Astrocyte (in vitro differentiated cells and primary cell): ENCODE measurements at regions not wholly inside any gene's neighbourhood (a gene's known extent, or its start where the extent isn't known, plus 50 kb on each side); places are given as distances from the start of the nearest gene placed in this dataset.

ENCODE experiments used
- DNase-seq: peaks from one replicate; pipeline ENCODE4 v3.0.0-alpha.2; 2010; ENCODE audit warnings: low read depth
- FAIRE-seq: peaks from 2 replicates; lab custom pipeline; 2011; peaks lifted over from hg19 to GRCh38; lab: Jason Lieb, UNC
- H2AFZ ChIP-seq: 2 replicates; pipeline ENCODE4 v1.6.0; 2012; ENCODE audit warnings: low read depth, low read length, inconsistent platforms
- H3K27ac ChIP-seq: 2 replicates; pipeline ENCODE4 v1.5.1; 2011; ENCODE audit warnings: low read depth, low read length, inconsistent platforms
- H3K27me3 ChIP-seq: 2 replicates; pipeline ENCODE4 v1.6.0; 2011; ENCODE audit warnings: low read length, inconsistent platforms; ENCODE audit not compliant: insufficient read depth
- H3K36me3 ChIP-seq: 2 replicates; pipeline ENCODE4 v1.5.1; 2011; ENCODE audit warnings: low read length, inconsistent platforms; ENCODE audit not compliant: insufficient read depth
- H3K4me1 ChIP-seq: 2 replicates; pipeline ENCODE4 v1.5.1; 2011; ENCODE audit warnings: low read length, inconsistent platforms; ENCODE audit not compliant: insufficient read depth
- H3K4me2 ChIP-seq: 2 replicates; pipeline ENCODE4 v1.6.0; 2012; ENCODE audit warnings: low read length, inconsistent platforms
- H3K4me3 ChIP-seq: 2 replicates; pipeline ENCODE4 v1.5.1; 2011; ENCODE audit warnings: low read depth, mild to moderate bottlenecking, low read length, inconsistent platforms; ENCODE audit not compliant: insufficient read depth
- H3K79me2 ChIP-seq: 2 replicates; pipeline ENCODE4 v1.6.0; 2012; ENCODE audit warnings: mild to moderate bottlenecking, low read length, inconsistent platforms; ENCODE audit not compliant: insufficient read depth
- H3K9ac ChIP-seq: 2 replicates; pipeline ENCODE4 v1.6.0; 2012; ENCODE audit warnings: mild to moderate bottlenecking, low read length, inconsistent platforms
- H3K9me3 ChIP-seq: 2 replicates; pipeline ENCODE4 v1.5.1; 2012; ENCODE audit warnings: low read depth, mild to moderate bottlenecking, low read length, inconsistent platforms; ENCODE audit not compliant: insufficient read depth
- H4K20me1 ChIP-seq: 2 replicates; pipeline ENCODE4 v1.6.0; 2012; ENCODE audit warnings: low read length, inconsistent platforms; ENCODE audit not compliant: insufficient read depth
- H3K27ac Mint-ChIP-seq: one replicate; pipeline ENCODE4 v1.8.0; 2021; ENCODE audit warnings: mild to moderate bottlenecking, mixed read lengths; ENCODE audit not compliant: unreplicated experiment
- H3K27me3 Mint-ChIP-seq: one replicate; pipeline ENCODE4 v1.8.0; 2021; ENCODE audit warnings: low read depth, mixed read lengths; ENCODE audit not compliant: unreplicated experiment
- H3K36me3 Mint-ChIP-seq: one replicate; pipeline ENCODE4 v1.8.0; 2021; ENCODE audit warnings: low read depth, mixed read lengths; ENCODE audit not compliant: unreplicated experiment
- H3K4me1 Mint-ChIP-seq: one replicate; pipeline ENCODE4 v1.8.0; 2021; ENCODE audit warnings: low read depth, mixed read lengths; ENCODE audit not compliant: unreplicated experiment
- H3K4me3 Mint-ChIP-seq: one replicate; pipeline ENCODE4 v1.8.0; 2021; ENCODE audit warnings: mild to moderate bottlenecking, moderate library complexity, mixed read lengths; ENCODE audit not compliant: unreplicated experiment
- H3K9me3 Mint-ChIP-seq: one replicate; pipeline ENCODE4 v1.8.0; 2021; ENCODE audit warnings: mild to moderate bottlenecking, mixed read lengths; ENCODE audit not compliant: unreplicated experiment
- EZH2 ChIP-seq: IDR thresholded peaks from 2 replicates; pipeline ENCODE4 v1.6.1; 2012; ENCODE audit warnings: mild to moderate bottlenecking, low read length, inconsistent platforms; ENCODE audit not compliant: insufficient read depth
- TF ChIP-seq, protein P1 (sequence below): IDR thresholded peaks from 2 replicates; pipeline ENCODE4 v1.5.1; 2011; ENCODE audit warnings: low read depth, mild to moderate bottlenecking, inconsistent platforms, low read length, moderate library complexity; ENCODE audit not compliant: insufficient read depth

DNA sequence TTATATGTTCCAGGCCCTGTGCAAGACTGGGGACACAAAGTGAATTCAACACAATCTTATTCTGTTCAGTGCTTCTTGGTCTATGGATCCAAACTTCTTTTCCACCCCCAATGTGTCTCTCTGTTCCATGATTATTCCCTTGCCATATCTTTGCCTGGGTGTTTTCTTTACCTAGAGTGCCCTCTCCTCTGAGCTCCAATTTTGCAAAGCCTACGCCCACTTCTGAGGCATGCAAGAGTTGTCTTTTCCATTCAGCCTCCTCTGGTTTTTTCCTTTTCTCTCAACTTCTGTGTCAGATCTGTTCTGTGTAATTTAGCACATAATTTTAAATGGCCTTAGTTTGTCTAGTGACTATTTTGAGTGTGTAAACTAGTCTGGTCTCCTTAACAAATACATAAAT is 72.8 kb upstream of the PLCL2 start:
- Histone ChIP-seq H3K4me1 (no peaks in the 10 kb centered on the region), H3K36me3 (no peaks in the 10 kb centered on the region), H3K27me3 (no peaks in the 10 kb centered on the region), H3K4me3 (no peak overlapping the region), H2AFZ (no peak overlapping the region), H3K9ac (no peak overlapping the region), H4K20me1 (no peaks in the 10 kb centered on the region), H3K27ac (no peak overlapping the region), H3K9me3 (no peaks in the 10 kb centered on the region), H3K4me2 (no peak overlapping the region), H3K79me2 (no peaks in the 10 kb centered on the region)
- Mint-ChIP-seq H3K27ac (no peak overlapping the region), H3K27me3 (peaks cover 4% of the 10 kb centered on the region), H3K4me3 (no peak overlapping the region), H3K9me3 (no peaks in the 10 kb centered on the region), H3K4me1 (no peaks in the 10 kb centered on the region), H3K36me3 (no peaks in the 10 kb centered on the region)
- TF ChIP-seq, protein P1, sequence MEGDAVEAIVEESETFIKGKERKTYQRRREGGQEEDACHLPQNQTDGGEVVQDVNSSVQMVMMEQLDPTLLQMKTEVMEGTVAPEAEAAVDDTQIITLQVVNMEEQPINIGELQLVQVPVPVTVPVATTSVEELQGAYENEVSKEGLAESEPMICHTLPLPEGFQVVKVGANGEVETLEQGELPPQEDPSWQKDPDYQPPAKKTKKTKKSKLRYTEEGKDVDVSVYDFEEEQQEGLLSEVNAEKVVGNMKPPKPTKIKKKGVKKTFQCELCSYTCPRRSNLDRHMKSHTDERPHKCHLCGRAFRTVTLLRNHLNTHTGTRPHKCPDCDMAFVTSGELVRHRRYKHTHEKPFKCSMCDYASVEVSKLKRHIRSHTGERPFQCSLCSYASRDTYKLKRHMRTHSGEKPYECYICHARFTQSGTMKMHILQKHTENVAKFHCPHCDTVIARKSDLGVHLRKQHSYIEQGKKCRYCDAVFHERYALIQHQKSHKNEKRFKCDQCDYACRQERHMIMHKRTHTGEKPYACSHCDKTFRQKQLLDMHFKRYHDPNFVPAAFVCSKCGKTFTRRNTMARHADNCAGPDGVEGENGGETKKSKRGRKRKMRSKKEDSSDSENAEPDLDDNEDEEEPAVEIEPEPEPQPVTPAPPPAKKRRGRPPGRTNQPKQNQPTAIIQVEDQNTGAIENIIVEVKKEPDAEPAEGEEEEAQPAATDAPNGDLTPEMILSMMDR = no peak
- TF ChIP-seq EZH2 = no peak
- no peak for FAIRE-seq
- no peak for DNase-seq

DNA sequence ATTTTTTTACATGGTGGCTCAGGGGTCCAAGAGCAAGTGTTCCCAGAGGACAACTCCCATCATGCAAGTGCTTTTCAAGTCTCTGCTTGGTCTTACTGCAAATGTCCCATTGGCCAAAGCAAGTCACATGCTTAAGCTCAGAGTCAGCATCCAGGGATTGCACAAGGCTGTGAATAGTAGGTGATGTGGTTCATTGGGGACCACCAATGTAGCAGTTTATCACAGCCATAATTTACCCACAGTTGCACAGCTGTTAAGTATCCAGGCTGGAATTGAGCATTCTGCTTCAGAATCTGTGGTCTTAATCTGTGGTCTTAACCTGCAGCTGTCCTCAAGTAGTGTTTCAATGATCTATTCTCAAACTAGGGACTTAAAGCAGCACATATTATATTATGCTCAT is 71.4 kb upstream of the PLCL2 start:
- Histone ChIP-seq H3K9me3 (no peaks in the 10 kb centered on the region), H3K4me3 (no peak overlapping the region), H2AFZ (no peak overlapping the region), H3K4me2 (no peak overlapping the region), H3K27me3 (no peaks in the 10 kb centered on the region), H3K4me1 (no peaks in the 10 kb centered on the region), H3K79me2 (no peaks in the 10 kb centered on the region), H4K20me1 (no peaks in the 10 kb centered on the region), H3K9ac (no peak overlapping the region), H3K36me3 (no peaks in the 10 kb centered on the region), H3K27ac (no peak overlapping the region)
- no peaks in the 10 kb centered on the region for H3K36me3 Mint-ChIP-seq
- peaks cover 4% of the 10 kb centered on the region for H3K27me3 Mint-ChIP-seq
- no peak for TF ChIP-seq EZH2
- TF ChIP-seq, protein P1 = no peak
- no peak for DNase-seq
- no peak for FAIRE-seq
- no peak overlapping the region for H3K4me3 Mint-ChIP-seq
- no peaks in the 10 kb centered on the region for H3K4me1 Mint-ChIP-seq
- no peaks in the 10 kb centered on the region for H3K9me3 Mint-ChIP-seq
- no peak overlapping the region for H3K27ac Mint-ChIP-seq

DNA sequence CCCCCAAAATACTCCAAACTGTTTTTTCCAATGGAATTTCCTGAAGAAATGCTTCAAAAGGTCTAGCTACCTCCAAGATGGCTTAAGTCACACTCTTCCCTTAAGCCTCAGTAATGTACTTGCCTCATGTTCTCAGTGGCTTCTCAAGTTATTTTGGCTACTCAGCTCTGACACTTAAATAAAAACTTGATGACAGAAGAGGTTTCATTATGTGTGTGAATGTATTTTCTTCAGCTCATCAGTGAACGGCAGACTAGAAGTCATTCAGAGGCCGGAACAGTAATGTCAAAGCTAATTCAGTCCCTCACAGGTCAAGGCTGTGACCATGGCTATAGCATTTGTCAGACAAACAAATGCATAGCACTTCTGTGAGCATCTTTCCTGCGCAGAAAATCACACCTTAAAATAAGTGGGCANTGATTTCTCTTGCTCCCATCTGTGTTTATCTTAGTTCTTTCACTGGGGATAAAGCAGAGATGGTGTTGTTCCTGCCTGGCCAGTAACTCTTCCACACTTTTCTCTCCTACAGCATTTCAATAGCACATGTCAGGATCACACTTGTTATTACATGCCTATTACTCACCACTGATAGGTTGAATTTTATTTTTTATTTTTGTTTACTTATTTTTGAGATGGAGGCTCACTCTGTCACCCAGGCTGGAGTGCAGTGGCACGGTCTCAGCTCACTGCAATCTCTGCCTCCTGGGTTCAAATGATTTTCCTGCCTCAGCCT is 68.5 kb upstream of the PLCL2 start:
- H3K4me3 Mint-ChIP-seq = no peak overlapping the region
- peaks cover 3% of the 10 kb centered on the region for H3K27me3 Mint-ChIP-seq
- no peaks in the 10 kb centered on the region for H3K9me3 Mint-ChIP-seq
- Histone ChIP-seq H3K4me2 (no peak overlapping the region), H3K9me3 (no peaks in the 10 kb centered on the region), H3K27ac (no peak overlapping the region), H3K9ac (no peak overlapping the region), H3K4me3 (no peak overlapping the region), H3K4me1 (no peaks in the 10 kb centered on the region), H4K20me1 (no peaks in the 10 kb centered on the region), H3K36me3 (no peaks in the 10 kb centered on the region), H3K79me2 (no peaks in the 10 kb centered on the region), H3K27me3 (no peaks in the 10 kb centered on the region), H2AFZ (no peak overlapping the region)
- DNase-seq (no peak), FAIRE-seq (no peak)
- H3K27ac Mint-ChIP-seq = no peak overlapping the region
- no peaks in the 10 kb centered on the region for H3K36me3 Mint-ChIP-seq
- no peaks in the 10 kb centered on the region for H3K4me1 Mint-ChIP-seq
- TF ChIP-seq EZH2 = no peak
- TF ChIP-seq, protein P1 = no peak
